H4 (cell line): ENCODE measurements at regions not wholly inside any gene's neighbourhood (a gene's known extent, or its start where the extent isn't known, plus 50 kb on each side); places are given as distances from the start of the nearest gene placed in this dataset.
"Not testable (repeated sequence)": the region's sequence is repeated elsewhere in the genome, so short reads cannot be mapped to it uniquely, and the experiment has no call there.

Source experiments
- DNase-seq: peaks from one replicate; pipeline ENCODE4 v3.0.0-alpha.2; 2015; ENCODE audit warnings: low spot score

GRCh38 chr3:66552846-66553245, 52.0 kb upstream of the LRIG1 start:
- no peak for DNase-seq

DNA sequence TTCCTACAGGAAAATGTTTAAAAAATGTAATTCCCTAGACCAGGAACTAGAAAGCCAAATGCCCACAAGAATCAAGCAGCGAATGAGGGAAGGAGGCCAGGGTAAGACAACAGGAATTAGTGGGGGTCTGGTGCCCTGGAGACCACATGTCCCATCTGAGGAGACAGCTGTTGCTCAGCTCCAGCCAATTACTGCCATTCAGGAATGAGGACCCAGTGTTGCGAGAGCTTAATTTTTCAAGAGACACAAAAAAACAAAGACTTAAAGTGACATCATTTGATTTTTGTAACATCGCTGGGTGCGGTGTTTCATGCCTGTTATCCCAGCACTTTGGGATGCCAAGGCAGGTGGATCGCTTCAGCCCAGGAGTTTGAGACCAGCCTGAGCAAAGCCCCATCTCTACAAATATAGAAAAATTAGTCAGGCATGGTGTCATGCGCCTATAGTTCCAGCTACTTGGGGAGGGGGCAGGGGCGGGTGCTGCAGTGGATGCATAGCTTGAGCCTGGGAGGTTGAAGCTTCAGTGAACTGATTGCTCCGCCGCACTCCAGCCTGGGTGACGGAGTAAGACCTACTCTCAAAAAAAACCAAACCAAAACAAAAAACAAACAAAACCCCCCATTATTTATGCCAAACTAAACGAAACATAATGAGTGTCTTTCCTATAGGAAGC, 52.8 kb upstream of the LRIG1 start:
- no peak for DNase-seq

GRCh38 chr3:66554178-66554577, 53.4 kb upstream of the LRIG1 start:
- peak; percentile 38 for DNase-seq

DNA sequence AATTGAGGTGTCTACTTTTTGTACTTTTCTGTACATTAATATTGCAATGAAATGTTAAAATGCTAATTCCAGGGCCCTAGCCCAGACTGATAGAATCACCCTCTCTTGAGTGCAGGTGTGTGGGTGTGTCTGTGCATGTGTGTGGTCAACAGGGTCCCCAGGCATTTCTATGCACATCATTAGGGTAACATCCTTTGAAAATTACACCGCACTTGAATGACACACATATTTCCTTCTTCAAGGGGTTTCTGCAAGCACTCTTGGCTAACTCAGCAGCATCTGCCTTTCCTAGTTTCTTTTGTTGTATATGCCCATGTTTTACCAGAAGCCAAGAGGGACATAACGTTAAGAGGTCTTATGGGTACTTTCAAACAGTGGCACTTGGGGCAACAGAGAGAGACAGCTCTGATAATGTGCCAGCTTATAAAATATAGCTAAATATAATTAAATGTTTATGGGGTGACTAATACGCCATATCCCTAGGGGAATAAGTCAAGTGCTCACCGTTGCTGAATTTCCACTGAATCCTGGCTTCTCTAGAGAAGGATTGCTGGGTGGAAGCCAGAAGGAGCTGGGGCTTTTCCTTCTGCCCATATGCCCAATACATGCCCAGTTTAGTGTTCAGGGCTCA, 54.5 kb upstream of the LRIG1 start:
- DNase-seq = peak; percentile 14

- no peak for DNase-seq
Observed at GRCh38 chr3:66557170-66557569, 56.3 kb upstream of the LRIG1 start.

DNA sequence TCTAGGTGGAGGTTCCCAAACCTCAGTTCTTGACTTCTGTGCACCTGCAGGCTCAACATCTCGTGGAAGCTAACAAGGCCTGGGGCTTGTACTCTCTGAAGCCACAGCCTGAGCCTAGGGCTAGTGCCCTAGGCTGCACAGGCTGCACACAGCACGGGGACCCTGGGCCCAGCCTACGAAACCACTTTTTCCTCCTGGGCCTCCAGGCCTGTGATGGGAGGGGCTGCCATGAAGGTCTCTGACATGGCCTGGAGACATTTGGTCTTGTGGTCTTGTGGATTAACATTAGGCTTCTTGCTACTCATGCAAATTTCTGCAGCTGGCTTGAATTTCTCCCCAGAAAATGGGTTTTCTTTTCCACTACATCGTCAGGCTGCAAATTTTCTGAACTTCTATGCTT, 59.1 kb upstream of the LRIG1 start:
- not testable (repeated sequence) for DNase-seq

GRCh38 chr3:66561367-66561766, 60.5 kb upstream of the LRIG1 start:
- no peak for DNase-seq

GRCh38 chr3:66565301-66565700, 64.5 kb upstream of the LRIG1 start:
- no peak for DNase-seq

DNA sequence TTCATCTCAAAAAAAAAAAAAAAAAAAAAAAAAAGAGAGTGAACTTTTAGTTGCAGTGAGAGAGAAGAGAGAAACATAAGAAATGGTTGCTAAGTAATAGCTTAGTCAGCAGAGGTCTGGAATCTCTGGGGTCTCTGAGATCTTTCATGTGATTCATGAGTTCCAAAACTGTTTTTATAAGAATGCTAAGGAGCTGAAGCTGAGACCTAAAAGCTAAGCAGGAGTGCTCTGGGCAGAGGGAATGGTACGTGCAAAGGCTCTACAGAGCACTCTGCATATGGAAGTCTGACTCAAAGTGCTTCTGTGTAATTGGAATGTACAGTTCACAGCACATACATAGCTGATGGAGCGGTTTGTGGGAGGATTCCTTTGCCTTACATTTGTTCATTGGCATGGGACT, 66.3 kb upstream of the LRIG1 start:
- DNase-seq = no peak

GRCh38 chr3:66572090-66572675, 71.4 kb upstream of the LRIG1 start:
- DNase-seq = no peak

GRCh38 chr3:66572938-66573710, 72.3 kb upstream of the LRIG1 start:
- DNase-seq = no peak

DNA sequence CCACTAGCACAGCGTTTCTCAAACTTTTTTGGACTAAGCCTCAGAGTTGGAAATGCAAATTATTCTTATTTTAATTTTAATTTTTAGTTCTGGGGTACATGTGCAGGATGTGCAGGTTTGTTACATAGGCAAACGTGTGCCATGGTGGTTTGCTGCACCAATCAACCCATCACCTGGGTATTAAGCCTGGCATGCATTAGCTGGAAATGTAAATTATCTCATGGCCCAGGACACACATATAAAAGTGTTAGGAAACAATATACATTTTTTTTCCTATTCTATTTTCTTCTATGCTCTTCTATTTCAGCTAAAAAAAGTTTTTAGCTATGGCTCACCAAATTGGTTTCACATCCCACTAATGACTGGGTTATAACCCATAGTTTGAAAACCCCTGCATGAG, 73.3 kb upstream of the LRIG1 start:
- DNase-seq = no peak

DNA sequence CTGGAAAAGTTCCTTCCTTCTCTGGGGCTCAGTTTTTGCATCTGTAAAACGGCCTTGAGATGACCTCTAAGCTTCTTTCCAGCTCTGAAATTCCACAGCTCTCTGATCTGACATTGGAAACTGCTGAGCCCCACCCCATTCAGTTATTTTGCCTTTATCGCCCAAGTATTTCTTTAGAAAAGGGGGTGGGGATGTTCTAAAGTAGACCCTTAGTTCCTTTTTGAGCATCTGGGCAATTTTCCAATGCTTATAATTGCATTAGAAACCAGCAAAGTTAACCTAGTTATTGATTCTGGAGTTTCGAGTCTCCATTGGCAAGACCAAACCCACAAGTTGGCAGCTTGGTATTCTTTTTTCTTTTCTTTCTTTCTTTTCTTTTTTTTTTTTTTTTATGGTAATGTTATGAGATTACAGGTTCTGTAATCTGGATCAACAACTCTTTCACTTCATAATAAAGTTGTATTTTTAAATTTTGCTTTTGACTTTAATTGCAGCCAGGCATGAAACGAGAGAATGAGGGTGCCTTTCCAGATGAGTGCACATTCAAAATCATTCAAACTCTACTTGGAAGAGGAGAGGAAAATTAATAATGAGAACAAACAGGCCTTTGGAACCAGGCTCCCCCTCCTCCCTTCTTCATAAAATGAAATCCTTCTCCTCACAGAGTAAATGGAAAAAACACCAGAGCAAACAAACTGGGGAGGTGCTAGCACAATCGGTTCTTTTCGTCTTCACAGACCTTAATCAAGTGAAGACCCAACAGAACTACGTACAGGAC, 76.8 kb upstream of the LRIG1 start:
- DNase-seq = no peak

DNA sequence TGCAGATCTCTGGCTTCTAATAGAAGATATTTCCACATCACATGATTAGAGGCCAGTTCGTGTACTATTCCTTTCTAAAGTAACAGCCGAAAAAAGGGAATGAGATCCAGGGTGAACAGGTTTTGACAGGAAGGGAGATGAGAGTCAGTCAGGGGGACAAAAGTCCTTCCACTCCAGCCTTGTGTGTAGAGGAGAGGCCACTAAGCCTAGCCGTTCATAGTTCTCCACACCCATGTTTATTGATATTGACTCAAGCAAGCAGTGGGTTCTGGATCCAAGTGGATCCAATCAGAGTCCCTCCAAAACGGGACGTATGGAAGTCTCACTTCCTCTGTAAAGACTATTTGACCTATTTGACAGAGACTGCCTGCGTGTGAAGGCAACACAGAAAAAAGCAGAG, 80.4 kb upstream of the LRIG1 start:
- DNase-seq = no peak

DNA sequence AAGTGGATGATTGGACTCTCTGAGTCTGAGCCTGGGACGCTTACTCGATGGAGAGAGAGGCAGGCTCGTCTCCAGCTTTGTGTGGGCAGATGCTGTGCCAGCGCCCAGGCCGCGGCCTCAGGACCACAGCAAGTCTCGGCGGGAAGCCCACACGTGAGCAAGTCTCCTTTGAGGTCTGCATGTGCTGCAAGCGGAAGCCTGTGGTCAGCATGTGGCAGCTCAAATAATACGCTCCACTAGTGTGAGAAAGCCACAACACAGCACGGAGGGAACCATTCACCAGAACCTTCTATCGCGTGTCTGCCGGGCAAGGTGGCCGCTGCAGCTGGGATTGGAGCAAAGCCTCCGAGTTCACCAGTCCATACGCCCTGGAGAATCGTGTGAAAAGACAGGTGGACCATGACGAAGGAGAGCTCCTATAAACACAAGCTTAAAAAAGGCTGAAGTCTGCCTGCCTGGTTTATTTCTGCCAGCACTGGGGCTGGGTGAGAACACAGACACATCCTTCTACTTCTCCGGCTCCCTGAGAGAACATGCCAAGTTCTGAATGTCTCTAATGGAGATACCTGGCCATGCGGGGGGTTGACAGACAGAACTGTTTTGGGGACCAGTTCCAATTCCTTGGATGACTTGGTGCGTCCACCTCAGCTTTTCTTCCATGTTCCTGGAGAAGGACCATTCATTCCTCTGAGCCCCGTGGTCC, 82.0 kb upstream of the LRIG1 start:
- DNase-seq = peak; percentile 23

GRCh38 chr3:66583424-66584040, 82.7 kb upstream of the LRIG1 start:
- no peak for DNase-seq

DNA sequence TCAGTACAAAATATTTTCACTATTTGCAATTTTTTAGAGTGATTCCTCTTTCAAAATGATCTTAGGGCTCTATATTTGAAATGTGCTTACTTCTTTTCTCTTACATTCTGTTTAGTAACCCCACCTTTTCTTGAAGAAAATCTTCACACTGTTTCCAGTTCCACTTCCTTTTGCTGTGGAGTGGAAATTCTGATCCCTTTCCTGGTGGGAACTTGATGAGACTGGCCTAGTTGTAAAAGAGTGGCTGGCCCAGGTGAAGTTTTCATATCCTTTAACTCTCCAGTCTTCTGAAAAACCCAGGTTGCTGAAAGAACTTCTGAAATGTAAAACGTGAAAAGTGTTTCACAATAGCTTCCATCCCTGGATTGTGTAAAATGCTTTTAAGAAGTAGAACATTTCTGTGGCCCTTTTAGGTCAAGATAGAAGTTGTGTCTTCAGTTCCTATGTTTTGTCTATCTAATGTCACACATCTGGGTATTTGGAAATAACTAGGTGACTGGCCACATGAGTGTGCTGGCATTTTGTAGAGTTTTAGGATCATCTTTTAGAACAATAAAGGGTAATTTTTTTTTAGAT, 84.8 kb upstream of the LRIG1 start:
- no peak for DNase-seq

GRCh38 chr3:66586853-66587252, 86.0 kb upstream of the LRIG1 start:
- no peak for DNase-seq

- DNase-seq = no peak
Observed at GRCh38 chr3:66588340-66588847, 87.6 kb upstream of the LRIG1 start.
